SW480 (cell line): ENCODE measurements at regions not wholly inside any gene's neighbourhood (a gene's known extent, or its start where the extent isn't known, plus 50 kb on each side); places are given as distances from the start of the nearest gene placed in this dataset.
A peak's percentile ranks its signal among the peaks of the same experiment; 100 is the strongest.

Experiments used
- DNase-seq: peaks from one replicate; pipeline ENCODE4 v3.0.0-alpha.2; 2016; ENCODE audit warnings: low spot score

DNA sequence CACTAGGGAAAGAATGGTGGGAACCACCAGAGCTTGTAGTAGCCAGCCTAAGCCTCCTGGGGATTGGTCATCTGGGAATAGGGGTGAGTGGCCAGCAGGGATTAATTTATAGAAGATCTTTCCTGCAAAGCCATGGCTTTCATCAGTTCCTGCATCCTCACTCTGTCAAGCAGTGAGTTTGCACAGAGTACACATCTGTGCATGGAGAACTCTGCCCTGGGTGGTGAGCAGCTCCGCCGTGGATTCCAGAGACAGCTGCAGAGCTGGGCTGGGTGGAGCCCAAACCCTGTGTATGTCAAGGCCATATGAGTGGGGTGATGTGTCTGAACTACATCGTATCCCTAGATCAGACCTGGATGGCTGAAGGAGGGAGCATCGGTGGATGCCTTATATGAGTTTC is 182.2 kb downstream of the GLI2 start:
- no peak for DNase-seq

DNA sequence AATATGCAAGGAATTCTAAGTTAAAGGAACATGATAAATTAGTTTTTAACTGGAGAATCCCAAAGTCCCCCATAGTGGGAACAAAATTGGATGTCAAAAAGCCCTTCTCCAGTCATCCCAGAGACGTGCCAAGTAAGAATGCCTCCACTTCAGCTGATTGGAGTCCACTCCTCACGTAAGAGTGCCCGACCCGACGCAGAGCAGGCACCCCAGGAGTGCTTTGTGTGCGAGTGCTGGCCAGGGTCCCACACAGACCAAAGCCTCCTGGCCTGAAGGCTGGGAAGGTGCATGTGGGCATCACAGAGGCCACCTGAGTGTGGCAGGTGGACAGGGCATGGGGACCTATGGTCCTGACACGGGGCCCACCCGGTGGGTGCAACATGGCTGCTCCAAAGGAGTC is 183.5 kb downstream of the GLI2 start:
- DNase-seq = no peak

DNA sequence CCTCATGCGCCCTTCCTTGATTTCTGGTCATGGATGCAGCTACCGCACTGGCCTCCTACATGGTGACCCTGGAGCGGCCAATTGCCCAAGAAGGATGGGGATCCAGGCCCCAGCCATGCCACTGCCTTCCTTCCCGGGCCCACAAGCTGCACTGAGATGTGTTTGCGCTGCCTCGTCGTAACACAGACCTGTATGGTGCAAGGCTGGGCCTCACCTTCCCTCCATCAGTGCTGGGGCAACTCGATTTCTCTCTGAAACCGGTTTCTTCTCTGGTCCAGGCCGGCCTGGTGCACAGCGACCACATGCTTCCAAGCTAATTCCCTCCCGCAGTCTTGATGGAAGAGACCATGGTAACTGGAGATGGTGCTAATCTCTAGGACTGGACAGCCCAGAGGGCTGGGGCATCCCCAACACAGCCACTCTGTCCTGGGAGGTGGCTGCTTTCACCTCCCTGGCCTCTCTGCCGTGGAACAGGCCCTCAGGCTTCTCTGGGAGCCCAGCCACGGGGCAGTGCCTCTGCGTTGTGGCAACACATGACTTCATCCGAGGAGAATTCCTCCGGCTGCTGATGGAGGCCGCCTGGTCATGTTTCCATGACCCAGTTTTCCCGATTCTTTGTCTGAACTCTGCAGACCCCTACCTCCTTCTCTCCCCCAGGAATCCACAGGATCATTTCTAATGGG is 184.2 kb downstream of the GLI2 start:
- no peak for DNase-seq

DNA sequence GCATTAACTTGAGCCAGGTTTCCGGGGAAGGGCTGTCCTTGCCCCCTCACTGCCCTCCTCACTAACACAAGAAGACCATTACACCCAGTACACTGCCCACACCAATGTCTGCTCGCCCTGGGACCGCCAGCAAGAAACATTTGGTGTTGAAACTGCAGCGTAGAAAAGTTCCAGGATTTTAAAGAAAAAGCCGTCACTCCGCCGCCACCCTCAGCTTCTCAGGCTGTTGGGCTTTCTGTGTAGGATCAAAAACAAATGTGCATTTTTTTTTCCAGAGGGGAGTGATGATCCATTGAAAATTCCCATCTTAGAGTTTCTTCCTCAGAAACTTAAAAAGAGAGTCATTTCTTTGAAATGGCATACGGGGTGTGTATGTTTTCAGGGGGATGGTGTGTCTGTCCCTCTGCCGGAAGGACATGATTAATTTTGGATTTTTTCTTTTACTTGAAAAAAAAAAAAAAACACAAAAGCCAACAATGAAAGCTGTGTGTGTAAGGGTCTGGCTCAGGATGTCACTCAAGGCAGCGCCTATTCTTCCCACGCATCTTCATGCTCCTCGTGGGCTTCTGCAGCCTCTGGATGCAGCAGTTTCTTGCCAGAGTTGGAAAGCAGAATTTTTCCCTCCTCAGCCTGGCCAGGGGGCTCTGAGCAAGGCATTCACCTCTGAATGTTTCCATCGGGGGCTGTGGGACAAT is 184.9 kb downstream of the GLI2 start:
- DNase-seq = no peak

DNA sequence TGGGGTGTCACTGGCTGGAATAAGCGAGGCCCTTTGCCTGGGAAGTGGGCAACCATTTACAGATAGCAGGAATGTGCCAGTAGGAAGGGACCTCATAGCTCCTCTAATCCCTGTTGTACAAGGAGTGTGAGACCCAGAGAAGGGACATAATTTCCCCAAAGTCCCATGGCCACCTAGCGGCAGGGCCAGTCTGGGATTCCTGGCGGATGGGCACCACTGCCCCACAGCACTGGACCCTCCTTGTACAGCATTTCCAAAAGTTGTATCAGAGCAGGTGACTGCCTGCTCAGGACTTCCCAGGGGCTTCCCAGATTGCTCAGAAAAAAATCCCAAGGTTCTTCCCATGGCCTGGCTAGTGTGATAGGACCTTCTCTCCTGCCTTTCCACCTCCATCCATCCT is 185.8 kb downstream of the GLI2 start:
- no peak for DNase-seq

DNA sequence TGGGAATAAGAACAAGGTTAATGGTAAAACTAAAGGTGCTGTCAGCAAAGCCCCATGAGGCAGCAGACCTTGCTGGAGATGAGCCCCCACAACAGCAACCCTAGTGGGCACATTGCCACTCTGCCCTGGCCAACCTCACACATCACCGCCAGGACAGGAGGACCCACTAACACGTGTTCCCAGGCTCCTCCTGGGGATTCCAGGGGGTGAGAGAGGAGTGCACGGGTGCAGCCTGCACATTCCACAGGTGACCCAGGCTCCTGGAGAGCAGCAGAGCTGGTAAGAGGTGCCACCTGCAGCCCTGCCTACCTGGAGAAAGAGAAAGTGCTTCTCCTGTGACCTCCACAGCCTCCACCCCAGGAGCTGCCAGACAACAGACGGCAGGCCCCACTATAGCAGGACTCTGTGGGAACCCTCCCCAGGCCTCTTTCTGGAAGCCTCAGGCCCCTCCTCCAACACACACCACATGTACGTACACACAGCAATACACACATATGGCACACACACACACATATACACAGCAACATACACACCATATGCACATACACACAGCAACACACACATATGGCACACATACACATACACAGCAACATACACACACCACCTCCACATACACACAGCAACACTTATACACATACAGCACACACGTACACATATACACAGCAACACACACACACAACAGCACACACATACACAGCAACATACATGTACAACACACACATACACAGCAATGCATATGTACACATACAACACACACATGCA is 187.1 kb downstream of the GLI2 start:
- no peak for DNase-seq

DNA sequence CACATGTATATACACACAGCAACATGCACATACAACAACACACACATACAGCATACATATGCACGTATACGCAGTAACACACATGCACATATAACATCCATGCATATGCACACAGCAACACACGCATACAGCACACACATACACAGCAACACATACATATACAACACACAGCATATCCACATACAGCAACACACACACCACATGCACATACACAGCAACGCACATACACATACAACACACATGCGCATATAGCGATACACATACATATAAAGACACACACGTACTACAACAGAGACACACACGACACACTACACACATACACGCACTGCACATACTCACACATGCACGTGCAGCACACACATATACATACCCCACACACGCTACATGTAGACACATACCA is 187.8 kb downstream of the GLI2 start:
- no peak for DNase-seq

DNA sequence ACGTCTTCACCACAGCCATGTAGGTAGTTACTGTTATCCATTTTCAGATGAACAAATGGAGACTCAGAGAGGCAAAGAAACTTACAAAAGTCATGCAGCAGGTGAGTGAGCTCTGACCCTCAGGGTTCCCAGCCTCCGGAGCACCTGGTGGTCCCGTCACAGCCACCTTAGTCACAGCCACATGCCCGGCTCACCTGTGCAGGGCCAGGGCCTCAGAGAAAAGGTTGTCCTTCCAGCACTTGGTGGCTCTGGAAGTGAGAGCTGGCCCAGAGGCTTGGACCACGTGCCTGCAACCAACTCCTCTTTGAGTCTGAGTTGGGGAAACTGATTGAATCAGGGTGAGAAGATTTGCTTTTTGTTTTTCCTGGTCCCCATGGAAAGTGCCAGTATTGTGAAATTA is 189.3 kb downstream of the GLI2 start:
- DNase-seq = no peak

DNA sequence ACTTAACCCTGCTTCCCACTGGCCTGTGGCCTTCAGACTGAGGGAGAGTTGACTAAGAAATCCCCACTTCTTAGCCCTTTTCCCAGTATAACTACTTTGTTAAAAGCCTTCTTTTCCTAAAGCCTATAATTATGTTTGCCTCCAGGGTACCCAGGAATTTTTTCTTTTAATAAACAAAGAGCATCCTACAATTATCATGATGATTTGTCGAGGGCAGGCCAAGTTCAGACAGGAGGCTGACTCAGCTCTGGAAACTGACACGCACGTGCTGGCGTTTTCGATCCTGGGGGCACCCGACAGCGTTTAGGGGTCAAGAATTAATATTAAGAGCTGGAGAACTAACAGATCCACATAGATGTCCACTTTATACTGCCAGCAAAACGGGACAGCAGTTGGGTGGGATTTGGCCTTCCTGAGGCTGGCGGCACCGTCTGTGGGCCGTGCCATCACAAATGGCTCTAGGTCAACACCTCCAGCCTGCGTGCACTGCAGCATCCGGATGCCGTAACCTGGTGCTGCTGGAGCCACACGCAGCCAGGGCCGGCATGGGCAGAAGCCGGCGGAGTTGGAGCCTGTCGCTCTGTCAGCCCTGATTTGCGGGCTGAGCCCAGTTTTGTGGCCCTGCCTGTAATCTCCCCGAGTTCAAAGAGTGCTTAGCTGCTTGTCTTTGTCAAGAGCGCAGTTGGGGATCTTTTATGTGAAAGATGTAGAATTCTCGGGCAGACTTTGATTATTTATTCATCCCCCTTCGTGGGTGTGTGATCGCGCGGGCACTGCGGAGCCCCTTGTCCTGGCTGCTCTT is 191.0 kb downstream of the GLI2 start:
- no peak for DNase-seq

DNA sequence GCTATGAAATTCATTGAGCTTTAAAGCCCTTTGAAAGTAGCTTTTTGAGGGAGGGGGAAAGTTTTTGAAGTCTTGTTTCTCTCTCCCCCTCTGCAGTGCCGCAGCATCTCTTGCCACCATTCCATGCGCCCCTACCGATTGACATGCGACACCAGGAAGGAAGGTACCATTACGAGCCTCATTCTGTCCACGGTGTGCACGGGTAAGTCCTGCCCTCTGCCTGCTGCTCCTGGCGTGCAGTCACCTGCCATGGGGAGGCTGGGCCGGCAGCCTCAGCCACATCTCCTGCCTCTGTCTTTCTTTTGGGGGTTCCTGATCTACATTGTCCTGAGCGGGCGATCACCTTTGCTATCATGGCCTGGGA is 191.6 kb downstream of the GLI2 start:
- DNase-seq = no peak

DNA sequence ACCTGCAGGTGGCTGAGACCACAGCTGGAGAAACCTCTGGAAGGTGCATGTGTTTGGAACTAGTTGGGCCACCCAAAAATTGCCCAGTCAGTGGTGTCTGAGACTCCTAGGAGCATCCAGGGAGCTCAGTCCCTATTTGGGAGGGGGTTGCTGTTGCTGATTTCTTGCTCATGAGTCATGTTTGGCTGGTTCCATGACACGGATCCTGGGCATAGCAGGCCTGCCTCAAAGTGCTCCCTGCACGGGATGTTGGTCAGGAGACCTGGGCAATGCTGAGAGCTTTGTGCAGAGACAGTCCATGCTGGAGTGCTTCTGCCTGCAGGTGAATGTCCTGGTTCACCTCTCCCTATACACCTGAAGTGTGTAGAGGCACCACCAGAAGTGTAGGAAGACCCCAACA is 194.2 kb downstream of the GLI2 start:
- no peak for DNase-seq

DNA sequence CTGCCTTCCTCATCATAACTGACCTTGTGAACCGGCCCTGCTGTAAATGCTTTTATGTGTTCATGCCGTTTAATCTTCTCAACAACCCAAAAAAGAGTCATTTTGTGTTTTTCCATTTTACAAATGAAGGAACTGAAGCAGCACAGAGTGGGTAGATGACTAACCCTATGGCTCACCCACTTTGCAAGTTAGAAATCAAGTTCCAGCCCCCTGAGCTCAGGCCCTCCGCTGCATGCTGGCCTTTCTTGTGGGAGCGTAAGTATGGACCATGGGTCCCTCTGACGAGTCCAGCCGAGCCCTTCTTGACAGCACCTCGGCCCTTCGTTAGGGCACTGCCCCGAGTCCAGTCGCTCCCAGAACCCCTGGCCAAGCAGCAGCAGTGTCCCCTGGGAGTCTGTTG is 194.6 kb downstream of the GLI2 start:
- DNase-seq = no peak

DNA sequence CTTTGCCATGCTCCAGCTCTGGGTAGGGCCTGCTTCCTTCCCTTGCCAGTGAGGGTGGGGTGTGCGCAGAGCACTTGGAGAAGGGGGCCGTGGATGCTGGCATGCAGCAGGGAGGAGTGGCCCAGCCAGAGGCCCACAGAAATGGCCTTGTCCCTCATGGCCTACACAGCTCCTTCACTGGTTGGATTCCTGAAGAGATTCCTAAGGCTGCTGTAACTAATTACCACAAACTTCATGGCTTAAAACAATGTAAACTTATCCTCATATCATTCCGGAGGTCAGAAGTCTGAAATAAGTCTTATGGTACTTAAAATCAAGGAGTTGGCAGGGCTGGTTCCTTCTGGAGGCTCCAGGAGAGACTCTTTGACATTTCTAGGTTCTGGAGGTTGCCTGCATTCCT is 195.2 kb downstream of the GLI2 start:
- DNase-seq = no peak

DNA sequence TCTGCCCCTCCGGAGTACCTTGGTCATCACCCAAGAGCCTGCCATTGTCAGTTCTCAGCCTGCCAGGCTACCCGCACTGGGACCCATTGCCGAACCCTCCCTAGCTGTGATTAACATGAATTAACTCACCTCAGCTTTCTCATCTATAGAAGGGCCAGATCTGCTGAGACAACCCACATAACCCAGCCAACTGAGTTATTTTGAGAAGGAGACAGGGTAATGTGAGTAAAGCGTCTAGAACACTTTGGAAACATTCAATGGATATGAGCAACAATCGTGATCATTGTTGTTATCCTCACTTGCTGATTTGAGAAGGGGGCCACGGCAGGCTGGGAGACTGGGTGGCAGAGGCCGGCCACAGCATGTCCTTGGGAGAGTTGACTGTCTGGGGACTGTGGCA is 196.8 kb downstream of the GLI2 start:
- no peak for DNase-seq

DNA sequence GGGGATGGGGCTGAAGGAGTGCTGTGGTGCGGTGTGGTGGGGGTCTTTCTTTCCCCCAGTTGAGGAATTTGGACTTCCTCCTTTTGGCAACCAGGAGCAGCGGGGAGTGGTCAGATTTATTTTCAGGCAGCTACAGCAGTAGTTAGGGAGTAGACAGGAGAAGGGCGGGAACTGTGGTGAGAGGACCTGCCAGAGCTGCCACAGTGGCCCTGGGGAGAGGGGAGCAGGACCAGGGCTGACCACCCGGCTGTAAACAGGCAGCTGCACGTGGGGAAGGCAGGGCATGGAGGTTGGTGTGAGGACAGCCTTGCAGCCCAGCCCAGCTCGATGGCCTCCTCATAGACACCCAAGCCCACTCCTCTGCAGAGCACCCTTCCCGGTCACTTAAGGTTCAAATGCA is 197.2 kb downstream of the GLI2 start:
- no peak for DNase-seq

DNA sequence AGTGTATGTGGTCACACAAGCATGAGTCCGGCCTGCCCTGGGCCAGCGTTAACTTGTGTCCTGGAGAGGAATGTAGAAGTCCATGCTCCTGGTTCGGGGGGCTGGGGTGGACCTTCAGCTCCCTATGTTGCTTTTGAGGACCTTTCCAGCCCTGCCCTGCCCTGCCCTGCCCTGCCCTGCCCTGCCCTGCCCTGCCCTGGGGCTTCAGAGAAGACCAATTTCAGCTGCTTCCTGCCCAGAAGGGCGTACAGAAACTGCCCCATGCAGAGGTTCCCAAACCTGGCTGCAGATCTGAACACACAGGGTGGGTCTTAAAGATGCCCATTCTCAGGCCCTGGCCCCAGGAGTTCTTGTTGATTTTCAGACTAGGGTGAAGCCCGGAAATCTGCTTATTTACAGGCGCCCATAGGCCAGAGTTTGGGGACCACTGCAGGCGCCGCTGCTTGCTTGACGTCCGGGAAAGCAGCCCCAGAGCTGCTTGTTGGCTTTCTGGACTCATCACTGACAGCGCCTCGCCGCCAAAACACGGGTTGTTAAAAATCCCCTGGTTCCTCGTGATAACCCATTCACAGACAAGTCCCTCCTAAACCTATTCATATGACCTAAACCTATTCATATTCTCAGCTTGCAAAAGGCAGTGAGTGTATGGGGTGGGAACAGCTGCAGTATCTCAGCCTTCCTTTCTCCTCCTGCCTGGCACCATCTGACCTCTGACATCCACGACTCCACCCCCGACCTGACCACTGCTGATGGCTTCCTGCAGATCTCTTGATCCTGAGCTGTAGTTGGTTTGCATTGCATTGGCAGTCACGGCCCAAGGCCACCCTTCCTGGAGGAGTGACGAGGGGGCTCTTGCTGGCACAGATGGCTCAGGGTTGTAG is 198.3 kb downstream of the GLI2 start:
- peak; percentile 17 for DNase-seq

DNA sequence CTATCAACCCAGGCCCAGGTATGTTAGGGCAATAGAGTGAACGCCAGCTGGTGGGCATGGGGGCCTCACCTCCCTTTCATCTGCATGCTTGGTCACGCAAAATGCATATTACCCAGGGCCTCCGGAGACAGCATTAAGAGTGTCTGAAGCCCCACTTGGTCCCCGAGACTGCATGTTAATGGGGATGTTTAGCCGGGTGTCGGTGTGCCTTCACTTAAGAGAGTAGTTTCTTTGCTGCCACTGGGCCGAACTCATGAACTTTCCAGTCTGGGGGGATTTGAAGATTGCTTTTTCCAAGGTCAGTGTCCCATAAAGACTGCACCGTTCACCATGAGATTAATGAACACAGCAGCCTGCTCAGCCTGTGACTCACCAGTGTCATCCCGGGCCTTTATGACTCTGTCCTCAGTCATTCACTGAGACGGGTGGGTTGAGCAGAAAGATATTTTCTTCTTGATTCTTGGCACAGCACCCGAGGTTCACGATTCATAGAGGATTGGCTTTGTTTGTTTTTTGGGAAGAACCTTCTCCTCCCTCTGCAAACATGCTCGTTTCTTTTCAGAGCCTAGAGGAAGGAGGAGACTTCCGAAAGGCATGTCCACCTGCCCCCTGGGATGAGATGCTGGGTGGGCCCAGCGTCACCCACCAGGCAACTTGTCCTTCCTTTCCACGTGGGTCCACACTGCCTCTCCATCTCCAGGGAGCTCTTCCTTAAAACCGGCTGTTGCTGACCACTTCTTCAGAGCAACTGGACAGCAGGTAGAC is 199.1 kb downstream of the GLI2 start:
- DNase-seq = peak; percentile 83

DNA sequence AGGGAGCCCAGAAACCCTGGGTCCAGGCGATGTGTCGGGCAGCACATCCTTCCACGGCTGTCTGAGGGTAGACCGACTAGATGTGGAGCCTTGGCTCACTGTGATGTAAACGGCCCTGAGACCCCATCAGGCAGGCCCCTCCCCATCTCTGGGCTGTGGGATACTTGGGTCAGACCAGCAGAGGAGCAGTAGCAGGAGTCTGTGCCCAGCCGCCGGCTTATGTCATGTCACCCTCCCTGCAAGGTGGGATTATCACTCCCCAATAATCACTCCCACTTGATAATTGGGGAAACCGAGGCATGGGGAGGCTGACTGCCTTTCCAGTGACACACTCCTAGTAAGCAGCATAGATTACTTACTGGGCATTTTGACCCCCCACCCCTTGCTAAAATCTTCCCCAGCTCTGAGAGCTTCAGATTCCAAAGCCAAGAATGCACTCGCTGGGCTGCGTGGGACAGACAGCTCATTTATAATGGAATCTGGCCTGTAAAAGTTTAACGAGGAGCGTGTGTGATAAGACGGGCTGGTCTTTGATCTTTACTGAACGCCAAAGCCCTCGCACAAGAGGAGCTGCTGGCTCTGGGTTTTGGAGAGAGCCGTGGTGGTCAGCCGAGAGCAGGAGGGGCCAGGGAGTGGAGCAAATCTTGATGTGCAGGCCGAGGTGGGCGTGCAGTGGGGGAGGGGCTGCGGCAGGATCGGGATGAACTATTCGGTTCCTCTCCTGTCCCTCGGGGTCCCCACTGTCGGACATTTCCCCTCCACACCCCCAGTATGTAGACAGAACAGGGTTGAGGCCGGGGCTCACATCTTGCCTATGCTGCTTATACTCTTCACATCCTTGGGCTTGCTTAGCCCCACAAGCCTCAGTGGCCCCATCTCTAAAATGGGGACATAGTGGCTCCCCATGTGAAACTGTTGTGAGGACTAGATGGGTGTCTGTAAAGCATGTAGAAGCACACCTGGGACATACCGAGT is 200.0 kb downstream of the GLI2 start:
- peak; percentile 88 for DNase-seq

DNA sequence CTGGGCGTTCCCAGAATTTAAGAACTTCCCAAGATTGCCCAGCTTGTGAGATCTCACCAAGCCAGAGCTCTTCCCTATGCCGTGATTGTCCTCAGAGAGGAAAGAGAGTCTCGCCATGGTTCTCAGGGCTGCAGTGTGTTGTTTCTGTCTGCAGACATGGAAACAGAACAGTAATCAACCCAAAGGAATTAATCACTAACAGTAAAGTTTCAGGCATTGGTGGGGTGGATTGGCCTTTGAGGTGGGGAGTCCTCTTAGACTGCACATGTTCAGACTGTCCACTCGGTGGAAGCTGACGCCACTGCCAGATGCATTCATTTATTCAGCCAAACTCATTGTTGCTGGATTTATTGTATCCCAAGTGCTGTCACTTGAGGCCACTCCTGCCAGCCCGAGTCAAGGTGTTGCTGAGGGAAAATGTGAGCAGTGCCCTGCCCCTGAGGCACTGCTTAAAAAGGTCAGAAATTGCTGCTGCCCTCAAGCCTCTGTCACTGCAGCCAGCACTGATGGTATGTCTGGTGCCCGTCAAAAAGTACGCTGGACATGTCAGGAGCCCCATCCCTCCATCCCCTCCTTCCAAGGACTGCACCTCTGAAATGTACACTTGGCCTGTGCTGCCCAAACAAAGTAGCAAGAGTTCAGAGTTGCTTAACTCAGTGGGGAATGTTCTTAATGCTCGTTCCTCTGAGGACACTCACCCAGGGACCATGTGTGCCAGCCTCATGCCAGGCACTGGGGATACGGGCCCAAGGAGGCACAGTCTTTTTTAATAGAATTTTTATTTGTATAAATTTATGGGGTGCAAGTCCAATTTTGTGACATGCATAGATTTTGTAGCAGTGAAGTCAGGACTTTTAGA is 201.0 kb downstream of the GLI2 start:
- DNase-seq = no peak
